HEK293T (cell line): ENCODE measurements at regions not wholly inside any gene's neighbourhood (a gene's known extent, or its start where the extent isn't known, plus 50 kb on each side); places are given as distances from the start of the nearest gene placed in this dataset.

Source experiments
- CTCF ChIA-PET: fragments of 350-600 bp; formaldehyde crosslinking; extraction: SDS; loops from one replicate; lab custom pipeline; 2021; ENCODE audit warnings: antibody characterized with exemption, inconsistent platforms; lab: Yijun Ruan, JAX
- POLR2A ChIA-PET: fragments of 350-600 bp; formaldehyde crosslinking; extraction: SDS; loops from one replicate; lab custom pipeline; 2020; ENCODE audit warnings: antibody characterized with exemption, inconsistent platforms; lab: Yijun Ruan, JAX
- DNase-seq: peaks from one replicate; pipeline ENCODE4 v3.0.0; 2012; ENCODE audit warnings: mixed read lengths; ENCODE audit errors: extremely low spot score
- ARNT ChIP-seq: fragments of 450-650 bp; IDR thresholded peaks from 2 replicates; pipeline ENCODE4 v1.6.1; 2017; ENCODE audit warnings: mild to moderate bottlenecking
- BHLHE40 ChIP-seq: fragments of 450-650 bp; IDR thresholded peaks from 2 replicates; pipeline ENCODE4 v1.6.1; 2016; ENCODE audit warnings: mild to moderate bottlenecking, moderate library complexity, borderline replicate concordance
- CTBP1 ChIP-seq: fragments of 450-650 bp; IDR thresholded peaks from 2 replicates; pipeline ENCODE4 v1.6.1; 2016; ENCODE audit warnings: borderline replicate concordance
- ELF4 ChIP-seq: fragments of 450-650 bp; IDR thresholded peaks from 2 replicates; pipeline ENCODE4 v1.6.1; 2017; ENCODE audit warnings: antibody characterized with exemption
- FOXA1 ChIP-seq: fragments of 450-650 bp; IDR thresholded peaks from 2 replicates; pipeline ENCODE4 v1.6.1; 2016; ENCODE audit warnings: mild to moderate bottlenecking
- FOXK2 ChIP-seq: fragments of 450-650 bp; IDR thresholded peaks from 2 replicates; pipeline ENCODE4 v1.6.1; 2016; ENCODE audit warnings: mild to moderate bottlenecking
- FOXM1 ChIP-seq: fragments of 450-650 bp; IDR thresholded peaks from 2 replicates; pipeline ENCODE4 v1.6.1; 2017; ENCODE audit warnings: mild to moderate bottlenecking, borderline replicate concordance
- HDGF ChIP-seq: fragments of 450-650 bp; IDR thresholded peaks from 2 replicates; pipeline ENCODE4 v1.6.1; 2017; ENCODE audit warnings: antibody characterized with exemption, borderline replicate concordance
- L3MBTL2 ChIP-seq: fragments of 450-650 bp; conservative IDR thresholded peaks from 2 replicates; pipeline ENCODE4 v1.6.1; 2016; ENCODE audit warnings: mild to moderate bottlenecking
- LEF1 ChIP-seq: fragments of 450-650 bp; IDR thresholded peaks from 2 replicates; pipeline ENCODE4 v1.6.1; 2017; ENCODE audit warnings: mild to moderate bottlenecking, borderline replicate concordance
- NFRKB ChIP-seq: fragments of 450-650 bp; IDR thresholded peaks from 2 replicates; pipeline ENCODE4 v1.6.1; 2016; ENCODE audit warnings: mild to moderate bottlenecking, moderate library complexity
- PKNOX1 ChIP-seq: fragments of 450-650 bp; IDR thresholded peaks from 2 replicates; pipeline ENCODE4 v1.6.1; 2016
- SP1 ChIP-seq: fragments of 450-650 bp; IDR thresholded peaks from 2 replicates; pipeline ENCODE4 v1.6.1; 2017
- SUZ12 ChIP-seq: fragments of 450-650 bp; IDR thresholded peaks from 2 replicates; pipeline ENCODE4 v1.6.1; 2016; ENCODE audit warnings: mild to moderate bottlenecking
- TARDBP ChIP-seq: fragments of 450-650 bp; IDR thresholded peaks from 2 replicates; pipeline ENCODE4 v1.6.1; 2016
- ZNF384 ChIP-seq: fragments of 450-650 bp; IDR thresholded peaks from 2 replicates; pipeline ENCODE4 v1.6.1; 2016

GRCh38 chr9:99634186-99634585 is 187.5 kb upstream of the NR4A3 start:
- POLR2A ChIA-PET = no interaction called here

GRCh38 chr9:99635032-99635431 is 186.7 kb upstream of the NR4A3 start:
- no peak for DNase-seq
- no peak for TF ChIP-seq SP1
- no peak for TF ChIP-seq L3MBTL2
- no peak for TF ChIP-seq ZNF384
- TF ChIP-seq LEF1 = no peak
- CTCF ChIA-PET = no interaction called here
- POLR2A ChIA-PET = no interaction called here

More at GRCh38 chr9:99634186-99634585, 187.5 kb upstream of the NR4A3 start:
- no peak for TF ChIP-seq SUZ12
- no peak for TF ChIP-seq LEF1
- TF ChIP-seq L3MBTL2 = no peak
- TF ChIP-seq HDGF = no peak
- no peak for TF ChIP-seq ARNT
- TF ChIP-seq BHLHE40 = no peak
- no peak for TF ChIP-seq FOXK2
- no peak for TF ChIP-seq NFRKB
- no peak for TF ChIP-seq TARDBP
- no peak for TF ChIP-seq ELF4
- no peak for TF ChIP-seq CTBP1
- TF ChIP-seq ZNF384 = no peak
- TF ChIP-seq PKNOX1 = no peak
- TF ChIP-seq FOXM1 = no peak
- TF ChIP-seq SP1 = no peak
- TF ChIP-seq FOXA1 = no peak
- CTCF ChIA-PET = no interaction called here
- DNase-seq = no peak

- CTCF ChIA-PET = no interaction called here
- no peak for DNase-seq
- TF ChIP-seq FOXA1 (no peak), FOXM1 (no peak), PKNOX1 (no peak), TARDBP (no peak), L3MBTL2 (no peak), ZNF384 (no peak), SP1 (no peak), SUZ12 (no peak), ELF4 (no peak), FOXK2 (no peak), HDGF (no peak), CTBP1 (no peak), LEF1 (no peak), BHLHE40 (no peak), ARNT (no peak), NFRKB (no peak)
- POLR2A ChIA-PET = no interaction called here
Observed at GRCh38 chr9:99637641-99638040, 184.0 kb upstream of the NR4A3 start.

- DNase-seq = no peak
- ChIA-PET POLR2A (no interaction called here), CTCF (no interaction called here)
- no peak for TF ChIP-seq FOXA1
- no peak for TF ChIP-seq NFRKB
- no peak for TF ChIP-seq PKNOX1
- TF ChIP-seq L3MBTL2 = no peak
- TF ChIP-seq FOXK2 = no peak
- no peak for TF ChIP-seq ZNF384
- TF ChIP-seq BHLHE40 = no peak
- TF ChIP-seq LEF1 = no peak
- no peak for TF ChIP-seq HDGF
- TF ChIP-seq ELF4 = no peak
- no peak for TF ChIP-seq FOXM1
- TF ChIP-seq SP1 = no peak
- no peak for TF ChIP-seq CTBP1
- no peak for TF ChIP-seq ARNT
- TF ChIP-seq TARDBP = no peak
- no peak for TF ChIP-seq SUZ12
Observed at GRCh38 chr9:99638971-99639370, 182.7 kb upstream of the NR4A3 start.

- DNase-seq = no peak
- POLR2A ChIA-PET = no interaction called here
- CTCF ChIA-PET = no interaction called here
- TF ChIP-seq PKNOX1 = no peak
- no peak for TF ChIP-seq FOXA1
- TF ChIP-seq ZNF384 = no peak
- no peak for TF ChIP-seq SUZ12
- no peak for TF ChIP-seq FOXM1
- no peak for TF ChIP-seq NFRKB
- TF ChIP-seq ELF4 = no peak
- no peak for TF ChIP-seq TARDBP
- no peak for TF ChIP-seq L3MBTL2
- TF ChIP-seq BHLHE40 = no peak
Observed at GRCh38 chr9:99647604-99648003, 174.1 kb upstream of the NR4A3 start.

- POLR2A ChIA-PET = no interaction called here
- CTCF ChIA-PET = no interaction called here
- TF ChIP-seq PKNOX1 (no peak), FOXM1 (no peak), FOXK2 (no peak), SUZ12 (no peak), BHLHE40 (no peak), ZNF384 (no peak), HDGF (no peak), NFRKB (no peak), TARDBP (no peak), CTBP1 (no peak)
Observed at GRCh38 chr9:99650187-99650874, 171.4 kb upstream of the NR4A3 start.

More at GRCh38 chr9:99650187-99650874, 171.4 kb upstream of the NR4A3 start:
- no peak for DNase-seq
